ENCODE measurements at regions not wholly inside any gene's neighbourhood (a gene's known extent, or its start where the extent isn't known, plus 50 kb on each side); places are given as distances from the start of the nearest gene placed in this dataset.

DNA sequence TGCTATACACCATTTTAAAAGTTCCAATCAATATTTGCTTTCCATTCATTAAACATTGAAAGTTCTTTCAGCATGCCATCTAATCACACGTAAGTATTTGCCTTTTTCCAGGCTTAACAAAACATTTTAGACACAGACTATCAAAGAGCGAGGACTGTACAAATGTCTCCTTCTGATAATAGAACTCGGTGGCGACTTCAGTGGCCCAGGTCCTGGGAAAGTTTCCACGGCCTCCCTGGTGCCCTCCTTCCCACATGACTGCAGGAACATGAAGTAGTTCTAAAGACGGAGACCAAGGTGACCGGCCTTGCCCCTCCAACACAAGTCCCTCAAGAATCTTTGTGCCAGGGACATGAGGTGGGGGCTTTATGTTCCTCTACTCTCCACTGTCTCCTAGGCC lies 174.6 kb upstream of the KBTBD8 start:
- no peak for DNase-seq
- no peaks in the 10 kb centered on the region for H3K27me3 Mint-ChIP-seq (ENCODE audit: insufficient read depth, unreplicated experiment)
- Histone ChIP-seq H3K4me3 (ENCODE audit: low read depth, low read length) (no peak overlapping the region), H3K27me3 (replicated peaks; ENCODE audit: control insufficient read depth, insufficient read depth, low read length) (no peaks in the 10 kb centered on the region), H3K9me3 (no peaks in the 10 kb centered on the region), H3K4me1 (no peaks in the 10 kb centered on the region), H3K36me3 (ENCODE audit: control insufficient read depth, insufficient read depth, low read length) (no peaks in the 10 kb centered on the region)
- BruUV-seq (replicated peaks), result no TSS peak
- ChIA-PET CTCF (no interaction called here), POLR2A (no interaction called here)
- TF ChIP-seq, protein P1, sequence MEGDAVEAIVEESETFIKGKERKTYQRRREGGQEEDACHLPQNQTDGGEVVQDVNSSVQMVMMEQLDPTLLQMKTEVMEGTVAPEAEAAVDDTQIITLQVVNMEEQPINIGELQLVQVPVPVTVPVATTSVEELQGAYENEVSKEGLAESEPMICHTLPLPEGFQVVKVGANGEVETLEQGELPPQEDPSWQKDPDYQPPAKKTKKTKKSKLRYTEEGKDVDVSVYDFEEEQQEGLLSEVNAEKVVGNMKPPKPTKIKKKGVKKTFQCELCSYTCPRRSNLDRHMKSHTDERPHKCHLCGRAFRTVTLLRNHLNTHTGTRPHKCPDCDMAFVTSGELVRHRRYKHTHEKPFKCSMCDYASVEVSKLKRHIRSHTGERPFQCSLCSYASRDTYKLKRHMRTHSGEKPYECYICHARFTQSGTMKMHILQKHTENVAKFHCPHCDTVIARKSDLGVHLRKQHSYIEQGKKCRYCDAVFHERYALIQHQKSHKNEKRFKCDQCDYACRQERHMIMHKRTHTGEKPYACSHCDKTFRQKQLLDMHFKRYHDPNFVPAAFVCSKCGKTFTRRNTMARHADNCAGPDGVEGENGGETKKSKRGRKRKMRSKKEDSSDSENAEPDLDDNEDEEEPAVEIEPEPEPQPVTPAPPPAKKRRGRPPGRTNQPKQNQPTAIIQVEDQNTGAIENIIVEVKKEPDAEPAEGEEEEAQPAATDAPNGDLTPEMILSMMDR (IDR thresholded peaks at IDR 0.05; ENCODE audit: insufficient read depth in 1 of 2, low read depth in 1 of 2, low read length in 1 of 2, severe bottlenecking in 1 of 2, unreplicated experiment in 1 of 2), result no peak
- intact Hi-C loops (cut with micrococcal nuclease; ENCODE audit: unreplicated experiment), result no loop called here
- peaks cover 6% of the 10 kb centered on the region for H3K4me1 Mint-ChIP-seq (ENCODE audit: low read depth, unreplicated experiment)
- H3K9me3 Mint-ChIP-seq (ENCODE audit: unreplicated experiment), result no peaks in the 10 kb centered on the region
- H3K27ac Mint-ChIP-seq (ENCODE audit: unreplicated experiment), result no peak overlapping the region
- H3K36me3 Mint-ChIP-seq (ENCODE audit: insufficient read depth, unreplicated experiment), result no peaks in the 10 kb centered on the region
- no peak overlapping the region for H3K4me3 Mint-ChIP-seq (ENCODE audit: unreplicated experiment)

DNA sequence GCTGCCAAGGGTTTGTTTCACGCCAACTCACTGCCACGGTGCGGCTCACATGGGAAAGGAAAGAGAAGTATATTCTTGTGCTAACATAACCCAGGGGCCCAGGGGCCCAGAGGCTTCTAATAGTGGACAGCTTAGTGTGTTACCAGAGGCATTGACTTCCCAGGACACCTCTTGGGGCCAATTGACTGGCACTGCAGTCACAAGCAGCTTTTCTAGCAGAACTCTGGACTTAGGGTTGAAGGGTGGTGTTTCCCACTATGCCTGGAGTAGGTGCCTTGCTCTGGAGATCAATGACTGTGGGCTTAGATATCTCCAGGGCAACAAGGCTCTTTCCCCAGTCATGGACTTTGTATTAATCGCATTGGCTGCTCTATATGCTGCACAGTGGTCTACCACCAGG lies 172.7 kb upstream of the KBTBD8 start:
- no peak for DNase-seq
- intact Hi-C loops (cut with micrococcal nuclease; ENCODE audit: unreplicated experiment), result no loop called here
- H3K36me3 ChIP-seq (ENCODE audit: control insufficient read depth, insufficient read depth, low read length), result no peaks in the 10 kb centered on the region
- BruUV-seq (replicated peaks), result no TSS peak
- H3K27me3 ChIP-seq (replicated peaks; ENCODE audit: control insufficient read depth, insufficient read depth, low read length), result no peaks in the 10 kb centered on the region
- H3K4me1 Mint-ChIP-seq (ENCODE audit: low read depth, unreplicated experiment), result no peaks in the 10 kb centered on the region
- H3K9me3 Mint-ChIP-seq (ENCODE audit: unreplicated experiment), result no peaks in the 10 kb centered on the region
- H3K4me1 ChIP-seq, result no peaks in the 10 kb centered on the region
- no peaks in the 10 kb centered on the region for H3K27me3 Mint-ChIP-seq (ENCODE audit: insufficient read depth, unreplicated experiment)
- no peak overlapping the region for H3K4me3 Mint-ChIP-seq (ENCODE audit: unreplicated experiment)
- H3K9me3 ChIP-seq, result no peaks in the 10 kb centered on the region
- H3K4me3 ChIP-seq (ENCODE audit: low read depth, low read length), result no peak overlapping the region
- TF ChIP-seq, protein P1 (IDR thresholded peaks at IDR 0.05; ENCODE audit: insufficient read depth in 1 of 2, low read depth in 1 of 2, low read length in 1 of 2, severe bottlenecking in 1 of 2, unreplicated experiment in 1 of 2), result no peak
- no peak overlapping the region for H3K27ac Mint-ChIP-seq (ENCODE audit: unreplicated experiment)
- POLR2A ChIA-PET, result no interaction called here
- CTCF ChIA-PET, result no interaction called here
- no peaks in the 10 kb centered on the region for H3K36me3 Mint-ChIP-seq (ENCODE audit: insufficient read depth, unreplicated experiment)

DNA sequence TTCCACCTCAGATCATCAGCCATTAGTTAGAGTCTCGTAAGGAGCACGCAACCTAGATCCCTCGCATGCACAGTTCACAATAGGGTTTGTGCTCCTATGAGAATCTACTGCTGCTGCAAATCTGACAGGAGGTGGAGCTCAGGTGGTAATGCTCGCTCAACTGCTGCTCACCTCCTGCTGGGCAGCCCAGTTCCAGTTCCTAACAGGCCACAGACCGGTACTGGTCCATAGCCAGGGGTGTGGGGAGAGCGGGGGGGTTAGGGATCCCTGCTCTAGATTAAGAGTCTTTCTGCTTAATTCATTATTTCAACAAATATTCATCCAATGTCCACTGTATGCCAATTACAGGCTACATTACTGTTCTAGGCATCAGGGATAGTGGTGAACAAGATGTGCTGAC lies 170.4 kb upstream of the KBTBD8 start:
- Mint-ChIP-seq H3K27ac (ENCODE audit: unreplicated experiment) (no peak overlapping the region), H3K27me3 (ENCODE audit: insufficient read depth, unreplicated experiment) (no peaks in the 10 kb centered on the region), H3K4me3 (ENCODE audit: unreplicated experiment) (no peak overlapping the region), H3K36me3 (ENCODE audit: insufficient read depth, unreplicated experiment) (no peaks in the 10 kb centered on the region), H3K9me3 (ENCODE audit: unreplicated experiment) (no peaks in the 10 kb centered on the region), H3K4me1 (ENCODE audit: low read depth, unreplicated experiment) (no peaks in the 10 kb centered on the region)
- CTCF ChIA-PET, result no interaction called here
- Histone ChIP-seq H3K36me3 (ENCODE audit: control insufficient read depth, insufficient read depth, low read length) (no peaks in the 10 kb centered on the region), H3K4me1 (no peaks in the 10 kb centered on the region), H3K27me3 (replicated peaks; ENCODE audit: control insufficient read depth, insufficient read depth, low read length) (no peaks in the 10 kb centered on the region), H3K4me3 (ENCODE audit: low read depth, low read length) (no peak overlapping the region), H3K9me3 (no peaks in the 10 kb centered on the region)
- intact Hi-C loops (cut with micrococcal nuclease; ENCODE audit: unreplicated experiment), result no loop called here
- DNase-seq, result no peak
- TF ChIP-seq, protein P1 (IDR thresholded peaks at IDR 0.05; ENCODE audit: insufficient read depth in 1 of 2, low read depth in 1 of 2, low read length in 1 of 2, severe bottlenecking in 1 of 2, unreplicated experiment in 1 of 2), result no peak
- no TSS peak for BruUV-seq (replicated peaks)
- POLR2A ChIA-PET, result no interaction called here
